Stimulated activated CD4-positive, alpha-beta T cell treated with anti-CD3 and anti-CD28 coated beads, Interleukin-15, amount 100 ng/mL, for 1 hour (primary cell): ENCODE measurements at regions not wholly inside any gene's neighbourhood (a gene's known extent, or its start where the extent isn't known, plus 50 kb on each side); places are given as distances from the start of the nearest gene placed in this dataset.
"Not testable (repeated sequence)": the region's sequence is repeated elsewhere in the genome, so short reads cannot be mapped to it uniquely, and the experiment has no call there.

Experiments
- DNase-seq, 2 donors: peaks; one replicate each; pipeline ENCODE4 v3.0.0-alpha.2; 2020; ENCODE audit warnings: low read depth in 1 of 2, low spot score in 1 of 2

GRCh38 chr4:26204911-26205370 is 115.9 kb upstream of the RBPJ start:
- no peak for DNase-seq

DNA sequence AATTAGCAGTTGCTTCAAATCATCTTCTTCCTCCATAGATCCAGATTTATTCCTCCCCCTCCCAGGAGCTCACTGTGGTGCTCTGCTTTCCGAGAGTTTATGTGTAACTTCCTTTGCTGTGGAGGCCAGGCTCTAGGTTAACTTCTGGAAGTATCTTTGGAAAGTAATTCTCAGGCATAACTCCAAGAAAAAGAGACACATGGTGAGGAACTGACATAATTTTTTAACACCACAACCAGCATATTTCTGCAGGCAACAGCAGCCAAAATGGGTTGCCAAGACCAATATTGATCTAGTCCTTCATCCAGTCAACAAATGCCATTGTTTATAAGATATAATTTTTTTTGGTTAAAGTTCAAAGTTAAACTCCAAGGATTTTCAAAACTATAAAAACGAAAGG is 114.5 kb upstream of the RBPJ start:
- DNase-seq = no peak

DNA sequence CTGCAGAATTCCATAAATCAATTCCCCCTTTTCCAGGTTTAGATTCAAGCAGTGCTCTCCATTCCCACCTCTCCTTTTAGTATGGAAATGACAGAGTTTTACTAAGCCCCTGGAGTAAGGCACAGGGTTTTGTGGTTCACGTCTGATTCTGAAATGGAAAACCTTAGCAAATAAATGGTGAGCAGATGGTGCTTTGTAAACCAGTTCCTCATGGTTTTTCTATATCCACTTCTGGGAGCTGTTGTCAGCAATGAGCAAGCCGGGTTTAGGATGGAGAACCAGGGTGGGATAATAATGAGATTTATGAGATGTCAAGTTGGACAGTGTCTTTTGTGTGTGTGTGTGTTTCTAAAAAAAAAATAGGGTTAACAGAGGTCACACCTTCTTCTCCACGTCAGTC is 113.8 kb upstream of the RBPJ start:
- no peak for DNase-seq

GRCh38 chr4:26207631-26208030 is 113.2 kb upstream of the RBPJ start:
- DNase-seq = no peak

DNA sequence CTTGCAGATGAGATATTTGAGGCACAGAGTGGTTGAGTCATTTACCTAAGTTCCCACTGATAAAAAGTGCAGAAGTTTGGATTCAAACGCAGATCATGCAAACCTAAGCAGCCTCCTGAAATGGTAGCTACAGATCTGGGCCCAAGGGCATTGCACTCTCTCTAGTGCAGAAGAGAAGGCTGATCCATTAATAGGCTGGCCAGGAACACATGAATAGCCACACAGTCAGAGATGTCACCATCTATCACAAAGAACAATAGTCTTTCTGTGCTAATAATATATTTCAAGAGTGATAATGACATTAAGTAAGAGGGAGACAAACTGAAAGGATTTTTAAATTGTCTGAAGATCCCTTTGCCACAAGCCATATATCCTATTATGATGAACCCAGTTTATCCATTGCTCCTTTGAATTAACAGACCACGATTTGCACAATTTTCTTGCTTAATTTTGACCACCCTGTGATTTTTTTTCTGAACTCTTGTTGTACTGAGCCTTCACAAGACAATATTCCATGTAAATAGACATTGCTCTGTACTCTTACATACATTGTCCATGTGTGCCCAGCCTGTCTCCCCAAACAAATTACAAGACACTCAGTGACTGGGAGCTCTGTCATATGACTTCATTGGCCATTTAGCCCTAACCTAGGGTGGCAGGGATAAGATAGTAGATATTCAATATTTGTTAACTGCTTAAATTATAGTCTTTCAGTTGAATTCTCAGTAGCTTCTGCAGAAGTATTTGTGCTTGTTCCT is 112.4 kb upstream of the RBPJ start:
- no peak for DNase-seq

GRCh38 chr4:26209378-26209777 is 111.4 kb upstream of the RBPJ start:
- DNase-seq = not testable (repeated sequence)

- no peak for DNase-seq
Observed at GRCh38 chr4:26212528-26212927, 108.3 kb upstream of the RBPJ start.

DNA sequence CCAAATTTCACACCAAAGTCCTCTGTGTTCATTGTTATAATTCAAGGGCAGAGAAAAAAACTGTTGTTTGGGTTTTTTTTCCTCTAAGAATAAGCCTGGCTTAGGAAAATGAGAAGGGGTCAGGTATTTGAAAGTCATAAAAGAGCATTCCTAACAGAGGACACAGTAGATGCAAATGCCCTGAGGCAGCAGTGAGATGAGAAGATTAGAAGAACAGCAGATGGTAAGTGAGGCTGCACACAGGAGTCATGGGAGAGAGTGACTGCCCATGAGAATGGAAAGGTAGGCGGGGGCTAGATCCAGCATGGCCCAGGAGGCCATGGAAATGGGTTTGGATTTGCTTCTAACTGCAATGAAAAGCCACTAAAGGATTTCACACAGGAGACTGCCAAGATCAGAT is 107.5 kb upstream of the RBPJ start:
- DNase-seq = no peak

GRCh38 chr4:26214994-26215393 is 105.8 kb upstream of the RBPJ start:
- DNase-seq = no peak

GRCh38 chr4:26215725-26216124 is 105.1 kb upstream of the RBPJ start:
- no peak for DNase-seq

DNA sequence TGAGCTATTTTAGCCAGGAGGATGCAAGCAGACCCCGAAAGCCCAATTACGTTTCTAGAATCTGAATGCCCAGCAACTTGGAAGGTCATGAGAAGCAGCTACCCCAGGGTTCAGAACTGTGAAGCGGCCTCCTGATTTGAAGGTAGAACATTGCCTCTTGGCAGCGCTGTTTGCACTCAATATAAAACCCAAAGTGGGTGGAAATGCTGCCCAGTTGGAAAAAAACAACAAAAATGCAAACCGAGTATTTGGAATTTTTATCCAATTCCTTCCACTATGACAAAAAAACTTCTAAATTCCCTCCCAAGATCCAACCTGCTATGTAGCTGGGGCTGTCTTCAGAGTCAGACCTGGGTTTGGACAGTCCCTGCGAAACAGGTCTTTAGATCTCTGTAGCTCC is 103.3 kb upstream of the RBPJ start:
- no peak for DNase-seq

DNA sequence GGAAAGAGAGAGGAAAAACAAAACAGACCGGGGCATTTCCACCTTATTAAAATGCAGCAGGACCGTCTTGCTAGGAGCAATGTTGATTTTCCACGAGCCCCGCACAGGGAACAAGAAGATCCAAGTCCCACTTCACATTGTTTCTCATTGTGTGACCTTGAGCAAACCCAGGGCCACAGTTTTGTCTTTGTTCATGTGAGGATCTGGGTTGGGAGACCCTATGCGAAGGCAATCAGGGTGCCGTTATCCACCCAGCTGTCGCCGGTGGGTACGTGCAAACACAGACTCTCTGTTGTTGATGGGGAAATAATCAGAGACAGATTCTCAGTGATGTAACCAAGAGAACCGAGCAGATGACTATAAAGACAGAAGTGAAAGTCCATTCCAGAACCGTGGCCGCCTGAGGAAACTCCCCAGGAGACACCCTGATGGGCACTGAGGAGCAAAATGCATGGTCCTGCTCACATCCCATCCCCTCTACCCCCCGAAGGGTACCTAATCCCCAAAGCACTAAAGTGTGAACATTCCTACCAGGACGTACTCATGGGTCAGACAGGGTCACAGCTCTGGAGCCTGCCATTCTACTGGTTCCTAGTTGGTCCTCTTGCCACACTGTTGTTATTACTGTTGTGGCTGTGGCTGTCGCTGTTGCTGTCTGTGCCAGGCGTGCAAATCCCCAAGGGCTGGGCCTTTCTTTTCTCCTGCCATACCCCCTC is 102.7 kb upstream of the RBPJ start:
- no peak for DNase-seq

GRCh38 chr4:26218677-26219605 is 101.9 kb upstream of the RBPJ start:
- no peak for DNase-seq

DNA sequence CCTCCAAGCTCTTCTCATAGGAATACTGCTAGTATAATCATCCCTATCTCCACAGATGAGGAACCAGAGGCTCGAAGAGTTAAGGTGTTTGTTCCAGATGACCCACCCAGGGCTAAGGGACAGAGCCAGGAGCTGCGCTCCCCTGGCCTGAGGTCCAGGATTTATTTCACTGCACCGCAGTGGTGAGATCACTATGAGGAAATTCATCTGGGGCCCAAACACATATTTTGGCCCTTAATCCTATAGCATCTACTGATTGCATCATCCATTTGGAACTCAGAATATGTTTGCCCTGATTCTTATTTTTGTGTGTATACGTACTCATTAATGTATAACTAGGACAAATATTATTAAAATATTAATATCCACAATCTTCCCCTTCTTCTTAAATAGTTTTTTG is 100.1 kb upstream of the RBPJ start:
- DNase-seq = no peak

- DNase-seq = no peak
Observed at GRCh38 chr4:26223155-26223554, 97.7 kb upstream of the RBPJ start.

DNA sequence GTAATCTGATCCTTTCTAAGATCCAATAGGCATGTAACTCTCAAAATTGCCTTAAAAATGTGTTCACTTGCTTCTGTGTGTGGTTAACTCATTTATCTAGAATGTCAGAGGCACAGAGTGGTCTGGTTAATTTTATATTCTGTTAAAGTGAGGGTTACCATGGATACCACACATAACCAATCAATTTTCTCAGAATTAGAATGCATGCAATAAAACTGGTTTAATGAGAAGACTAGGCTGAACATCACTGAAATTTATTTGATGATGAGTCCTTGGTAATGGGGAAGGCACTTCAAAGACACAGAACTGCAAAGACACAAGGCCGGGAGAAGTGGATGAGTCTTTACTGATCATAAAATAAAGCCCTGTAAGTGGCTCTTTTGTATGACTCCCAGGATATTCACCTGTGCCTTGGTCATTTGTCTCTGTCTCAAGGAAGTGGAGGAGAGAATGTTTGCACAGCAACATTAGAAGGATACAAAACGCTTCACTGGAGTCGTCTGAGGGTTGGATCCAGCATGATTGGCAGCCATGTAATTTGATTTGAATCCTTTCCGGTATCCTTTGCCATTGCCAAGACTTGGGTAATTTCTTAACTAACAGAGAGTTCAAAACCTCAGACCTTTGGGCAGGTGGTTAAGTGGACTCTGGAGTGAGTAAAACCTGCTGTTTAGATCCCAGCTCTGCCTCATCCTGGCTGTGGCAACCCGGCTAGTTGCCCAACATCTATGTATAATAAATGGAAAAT is 94.0 kb upstream of the RBPJ start:
- DNase-seq = no peak

GRCh38 chr4:26227601-26228229 is 93.1 kb upstream of the RBPJ start:
- no peak for DNase-seq

DNA sequence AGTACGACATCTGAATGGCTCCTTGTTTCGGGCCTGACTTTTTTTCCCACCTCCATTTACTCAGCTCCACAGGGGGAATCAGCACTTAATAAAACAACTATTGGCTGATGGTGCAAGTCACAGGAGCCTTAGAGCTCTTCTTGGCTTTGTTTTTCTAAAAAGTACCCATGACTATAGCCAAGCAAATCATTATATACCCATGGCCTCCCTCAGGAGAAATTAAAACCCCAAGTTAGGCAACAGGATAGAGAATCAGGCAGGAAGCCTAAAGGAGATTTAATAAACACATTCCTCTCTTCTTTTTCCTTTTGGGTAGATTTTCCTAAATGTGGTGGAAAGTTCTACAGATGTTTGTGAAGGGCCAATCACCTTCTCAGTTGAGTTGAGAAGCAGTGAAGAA is 91.9 kb upstream of the RBPJ start:
- no peak for DNase-seq

GRCh38 chr4:26229974-26230373 is 90.8 kb upstream of the RBPJ start:
- DNase-seq = no peak

DNA sequence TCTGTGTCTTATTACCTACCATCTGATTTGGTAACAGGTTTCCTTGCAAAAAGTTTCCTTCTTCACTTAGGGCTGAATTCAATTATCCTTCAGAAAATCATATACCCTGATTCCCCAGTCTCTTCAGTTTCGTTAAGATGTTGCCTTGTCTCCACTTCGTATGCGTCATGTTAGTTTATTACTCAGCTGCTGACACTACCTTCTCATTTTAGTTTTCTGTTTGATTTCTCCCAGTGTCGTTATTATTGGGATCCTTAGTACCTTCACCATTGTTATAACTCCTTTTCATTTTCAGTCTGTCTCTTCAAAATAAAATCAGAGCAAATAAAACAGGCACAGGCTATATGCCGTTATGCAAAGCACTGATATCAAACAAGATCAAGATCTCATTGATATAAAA is 87.5 kb upstream of the RBPJ start:
- DNase-seq = no peak

- no peak for DNase-seq
Observed at GRCh38 chr4:26235500-26235899, 85.3 kb upstream of the RBPJ start.
